ENCODE measurements at regions not wholly inside any gene's neighbourhood (a gene's known extent, or its start where the extent isn't known, plus 50 kb on each side); places are given as distances from the start of the nearest gene placed in this dataset.

DNA sequence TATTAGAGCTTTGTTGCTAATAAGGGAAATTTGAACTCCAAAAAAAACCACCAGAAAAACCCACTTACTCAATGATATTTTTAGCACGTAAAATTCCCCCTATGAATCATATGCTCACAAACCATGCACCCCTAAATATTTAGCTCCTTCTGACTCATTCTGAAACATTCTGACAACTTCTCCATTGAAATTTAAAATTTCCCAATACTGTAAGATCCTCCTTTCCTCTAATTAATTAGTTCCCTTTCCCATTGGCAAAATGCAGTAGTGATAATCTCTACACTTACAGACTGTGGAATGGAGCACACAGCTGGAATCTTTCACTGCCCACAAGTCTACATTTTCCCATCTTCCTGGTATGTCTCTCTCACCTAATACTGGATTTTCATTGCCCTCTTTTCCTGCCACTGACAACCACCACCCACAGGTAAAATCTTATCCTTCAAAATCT, 215.8 kb upstream of the ACVR2A start (continued):
- TF ChIP-seq, protein P1, sequence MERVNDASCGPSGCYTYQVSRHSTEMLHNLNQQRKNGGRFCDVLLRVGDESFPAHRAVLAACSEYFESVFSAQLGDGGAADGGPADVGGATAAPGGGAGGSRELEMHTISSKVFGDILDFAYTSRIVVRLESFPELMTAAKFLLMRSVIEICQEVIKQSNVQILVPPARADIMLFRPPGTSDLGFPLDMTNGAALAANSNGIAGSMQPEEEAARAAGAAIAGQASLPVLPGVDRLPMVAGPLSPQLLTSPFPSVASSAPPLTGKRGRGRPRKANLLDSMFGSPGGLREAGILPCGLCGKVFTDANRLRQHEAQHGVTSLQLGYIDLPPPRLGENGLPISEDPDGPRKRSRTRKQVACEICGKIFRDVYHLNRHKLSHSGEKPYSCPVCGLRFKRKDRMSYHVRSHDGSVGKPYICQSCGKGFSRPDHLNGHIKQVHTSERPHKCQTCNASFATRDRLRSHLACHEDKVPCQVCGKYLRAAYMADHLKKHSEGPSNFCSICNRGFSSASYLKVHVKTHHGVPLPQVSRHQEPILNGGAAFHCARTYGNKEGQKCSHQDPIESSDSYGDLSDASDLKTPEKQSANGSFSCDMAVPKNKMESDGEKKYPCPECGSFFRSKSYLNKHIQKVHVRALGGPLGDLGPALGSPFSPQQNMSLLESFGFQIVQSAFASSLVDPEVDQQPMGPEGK (CRISPR knock-in tag; IDR thresholded peaks at IDR 0.05; ENCODE audit: borderline replicate concordance): no peak
- TF ChIP-seq ISL1 (CRISPR knock-in tag; IDR thresholded peaks at IDR 0.05) (no peak), ZNF70 (CRISPR knock-in tag; IDR thresholded peaks at IDR 0.05) (no peak), ZFP3 (CRISPR knock-in tag; IDR thresholded peaks at IDR 0.05) (no peak), ZNF565 (CRISPR knock-in tag; conservative IDR thresholded peaks at IDR 0.05; ENCODE audit: low read depth) (no peak), TOX (CRISPR knock-in tag; IDR thresholded peaks at IDR 0.05; ENCODE audit: borderline replicate concordance) (no peak)
- TF ChIP-seq, protein P2, sequence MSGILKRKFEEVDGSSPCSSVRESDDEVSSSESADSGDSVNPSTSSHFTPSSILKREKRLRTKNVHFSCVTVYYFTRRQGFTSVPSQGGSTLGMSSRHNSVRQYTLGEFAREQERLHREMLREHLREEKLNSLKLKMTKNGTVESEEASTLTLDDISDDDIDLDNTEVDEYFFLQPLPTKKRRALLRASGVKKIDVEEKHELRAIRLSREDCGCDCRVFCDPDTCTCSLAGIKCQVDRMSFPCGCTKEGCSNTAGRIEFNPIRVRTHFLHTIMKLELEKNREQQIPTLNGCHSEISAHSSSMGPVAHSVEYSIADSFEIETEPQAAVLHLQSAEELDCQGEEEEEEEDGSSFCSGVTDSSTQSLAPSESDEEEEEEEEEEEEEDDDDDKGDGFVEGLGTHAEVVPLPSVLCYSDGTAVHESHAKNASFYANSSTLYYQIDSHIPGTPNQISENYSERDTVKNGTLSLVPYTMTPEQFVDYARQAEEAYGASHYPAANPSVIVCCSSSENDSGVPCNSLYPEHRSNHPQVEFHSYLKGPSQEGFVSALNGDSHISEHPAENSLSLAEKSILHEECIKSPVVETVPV (CRISPR knock-in tag; IDR thresholded peaks at IDR 0.05): no peak

GRCh38 chr2:147623328-147623727, 221.5 kb upstream of the ACVR2A start:
- no peak for ATAC-seq
- TF ChIP-seq ZNF70 (CRISPR knock-in tag; IDR thresholded peaks at IDR 0.05) (no peak), ZC3H10 (CRISPR knock-in tag; IDR thresholded peaks at IDR 0.05) (no peak), ZNF565 (CRISPR knock-in tag; conservative IDR thresholded peaks at IDR 0.05; ENCODE audit: low read depth) (no peak), BACH2 (CRISPR knock-in tag; IDR thresholded peaks at IDR 0.05; ENCODE audit: borderline replicate concordance) (no peak), ISL1 (CRISPR knock-in tag; IDR thresholded peaks at IDR 0.05) (no peak), PPARA (CRISPR knock-in tag; IDR thresholded peaks at IDR 0.05; ENCODE audit: borderline replicate concordance) (no peak), CSDC2 (CRISPR knock-in tag; IDR thresholded peaks at IDR 0.05) (no peak), ESRRG (CRISPR knock-in tag; IDR thresholded peaks at IDR 0.05) (no peak), TOX (CRISPR knock-in tag; IDR thresholded peaks at IDR 0.05; ENCODE audit: borderline replicate concordance) (no peak), GLIS3 (CRISPR knock-in tag; IDR thresholded peaks at IDR 0.05) (no peak), OSR1 (CRISPR knock-in tag; IDR thresholded peaks at IDR 0.05) (no peak), ZFP3 (CRISPR knock-in tag; IDR thresholded peaks at IDR 0.05) (no peak)
- TF ChIP-seq, protein P3, sequence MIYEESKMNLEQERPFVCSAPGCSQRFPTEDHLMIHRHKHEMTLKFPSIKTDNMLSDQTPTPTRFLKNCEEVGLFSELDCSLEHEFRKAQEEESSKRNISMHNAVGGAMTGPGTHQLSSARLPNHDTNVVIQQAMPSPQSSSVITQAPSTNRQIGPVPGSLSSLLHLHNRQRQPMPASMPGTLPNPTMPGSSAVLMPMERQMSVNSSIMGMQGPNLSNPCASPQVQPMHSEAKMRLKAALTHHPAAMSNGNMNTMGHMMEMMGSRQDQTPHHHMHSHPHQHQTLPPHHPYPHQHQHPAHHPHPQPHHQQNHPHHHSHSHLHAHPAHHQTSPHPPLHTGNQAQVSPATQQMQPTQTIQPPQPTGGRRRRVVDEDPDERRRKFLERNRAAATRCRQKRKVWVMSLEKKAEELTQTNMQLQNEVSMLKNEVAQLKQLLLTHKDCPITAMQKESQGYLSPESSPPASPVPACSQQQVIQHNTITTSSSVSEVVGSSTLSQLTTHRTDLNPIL (CRISPR knock-in tag; IDR thresholded peaks at IDR 0.05; ENCODE audit: low read depth): no peak
- TF ChIP-seq, protein P1 (CRISPR knock-in tag; IDR thresholded peaks at IDR 0.05; ENCODE audit: borderline replicate concordance): no peak
- TF ChIP-seq, protein P2 (CRISPR knock-in tag; IDR thresholded peaks at IDR 0.05): no peak
- TF ChIP-seq, protein P4, sequence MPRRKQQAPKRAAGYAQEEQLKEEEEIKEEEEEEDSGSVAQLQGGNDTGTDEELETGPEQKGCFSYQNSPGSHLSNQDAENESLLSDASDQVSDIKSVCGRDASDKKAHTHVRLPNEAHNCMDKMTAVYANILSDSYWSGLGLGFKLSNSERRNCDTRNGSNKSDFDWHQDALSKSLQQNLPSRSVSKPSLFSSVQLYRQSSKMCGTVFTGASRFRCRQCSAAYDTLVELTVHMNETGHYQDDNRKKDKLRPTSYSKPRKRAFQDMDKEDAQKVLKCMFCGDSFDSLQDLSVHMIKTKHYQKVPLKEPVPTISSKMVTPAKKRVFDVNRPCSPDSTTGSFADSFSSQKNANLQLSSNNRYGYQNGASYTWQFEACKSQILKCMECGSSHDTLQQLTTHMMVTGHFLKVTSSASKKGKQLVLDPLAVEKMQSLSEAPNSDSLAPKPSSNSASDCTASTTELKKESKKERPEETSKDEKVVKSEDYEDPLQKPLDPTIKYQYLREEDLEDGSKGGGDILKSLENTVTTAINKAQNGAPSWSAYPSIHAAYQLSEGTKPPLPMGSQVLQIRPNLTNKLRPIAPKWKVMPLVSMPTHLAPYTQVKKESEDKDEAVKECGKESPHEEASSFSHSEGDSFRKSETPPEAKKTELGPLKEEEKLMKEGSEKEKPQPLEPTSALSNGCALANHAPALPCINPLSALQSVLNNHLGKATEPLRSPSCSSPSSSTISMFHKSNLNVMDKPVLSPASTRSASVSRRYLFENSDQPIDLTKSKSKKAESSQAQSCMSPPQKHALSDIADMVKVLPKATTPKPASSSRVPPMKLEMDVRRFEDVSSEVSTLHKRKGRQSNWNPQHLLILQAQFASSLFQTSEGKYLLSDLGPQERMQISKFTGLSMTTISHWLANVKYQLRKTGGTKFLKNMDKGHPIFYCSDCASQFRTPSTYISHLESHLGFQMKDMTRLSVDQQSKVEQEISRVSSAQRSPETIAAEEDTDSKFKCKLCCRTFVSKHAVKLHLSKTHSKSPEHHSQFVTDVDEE (CRISPR knock-in tag; IDR thresholded peaks at IDR 0.05): no peak

DNA sequence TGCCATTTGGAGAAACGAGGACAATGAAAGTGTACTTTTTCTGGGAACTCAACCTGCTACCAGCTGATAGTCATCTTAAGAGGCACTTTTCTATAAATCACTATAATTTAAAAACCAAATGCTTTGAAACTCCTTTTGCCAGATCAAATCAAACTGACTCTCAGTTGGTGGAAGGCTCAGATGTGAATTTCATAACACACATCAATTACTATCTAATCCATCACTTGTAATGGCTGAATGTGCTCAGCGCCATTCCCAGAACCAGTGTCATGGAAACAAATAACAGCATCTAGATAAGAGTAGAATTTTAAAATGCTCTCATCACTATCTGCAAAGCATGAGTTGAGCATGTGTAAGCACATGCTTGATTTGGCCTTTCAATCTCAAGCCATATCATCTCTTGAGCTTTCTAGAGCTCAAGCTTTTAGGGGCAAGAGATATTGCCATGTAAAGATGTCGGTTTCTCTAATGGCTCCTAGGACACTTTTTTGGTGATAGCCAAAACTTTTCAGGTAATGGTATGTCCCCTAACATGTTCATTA, 223.1 kb upstream of the ACVR2A start:
- no peak for ATAC-seq
- TF ChIP-seq ZNF8 (CRISPR knock-in tag; IDR thresholded peaks at IDR 0.05): no peak
- TF ChIP-seq ZNF70 (CRISPR knock-in tag; IDR thresholded peaks at IDR 0.05): no peak
- no peak for TF ChIP-seq ESRRG (CRISPR knock-in tag; IDR thresholded peaks at IDR 0.05)
- no peak for TF ChIP-seq PPARA (CRISPR knock-in tag; IDR thresholded peaks at IDR 0.05; ENCODE audit: borderline replicate concordance)
- TF ChIP-seq ZFP30 (CRISPR knock-in tag; IDR thresholded peaks at IDR 0.05): no peak
- TF ChIP-seq, protein P2 (CRISPR knock-in tag; IDR thresholded peaks at IDR 0.05): no peak
- TF ChIP-seq ZC3H10 (CRISPR knock-in tag; IDR thresholded peaks at IDR 0.05): no peak
- TF ChIP-seq, protein P4 (CRISPR knock-in tag; IDR thresholded peaks at IDR 0.05): no peak
- no peak for TF ChIP-seq TOX (CRISPR knock-in tag; IDR thresholded peaks at IDR 0.05; ENCODE audit: borderline replicate concordance)
- no peak for TF ChIP-seq SNAI2 (CRISPR knock-in tag; IDR thresholded peaks at IDR 0.05)
- TF ChIP-seq GLIS3 (CRISPR knock-in tag; IDR thresholded peaks at IDR 0.05): no peak
- TF ChIP-seq RARB (CRISPR knock-in tag; IDR thresholded peaks at IDR 0.05): no peak
